A549 (cell line): ENCODE measurements at regions not wholly inside any gene's neighbourhood (a gene's known extent, or its start where the extent isn't known, plus 50 kb on each side); places are given as distances from the start of the nearest gene placed in this dataset.

ENCODE experiments used
- CTCF ChIP-seq: fragments of >200 bp; sonication (Bioruptor Twin); formaldehyde crosslinking; IDR thresholded peaks from 3 replicates; pipeline ENCODE4 v1.5.1; 2016
- ESRRA ChIP-seq: fragments of 150-350 bp; IDR thresholded peaks from 2 replicates; pipeline ENCODE4 v1.6.1; 2014; ENCODE audit warnings: mild to moderate bottlenecking, low read length, borderline replicate concordance
- HOXA7 ChIP-seq: fragments of 250-450 bp; sonication (Bioruptor Pico); IDR thresholded peaks from 2 replicates; pipeline ENCODE4 v1.5.0; 2020; ENCODE audit warnings: mild to moderate bottlenecking, moderate library complexity
- PHF8 ChIP-seq: fragments of 200-600 bp; sonication (generic); IDR thresholded peaks from 2 replicates; pipeline ENCODE4 v1.6.1; 2016; ENCODE audit warnings: low read depth, mild to moderate bottlenecking, antibody characterized with exemption, moderate library complexity, borderline replicate concordance
- POLR2A ChIP-seq: IDR thresholded peaks from 2 replicates; pipeline ENCODE4 v1.6.1; 2012; ENCODE audit warnings: mild to moderate bottlenecking, low read length
- RAD21 ChIP-seq, 2 experiments: fragments of >200 bp in 1 of 2; sonication (Bioruptor Twin) in 1 of 2; formaldehyde crosslinking in 1 of 2; IDR thresholded peaks in 1 of 2; conservative IDR thresholded peaks in 1 of 2; 2 replicates in 1 of 2; 3 replicates in 1 of 2; pipeline ENCODE4 v1.6.1; 2012 to 2018; ENCODE audit warnings: inconsistent platforms in 1 of 2

GRCh38 chr5:99000876-99001275, 72.1 kb upstream of the CHD1 start:
- TF ChIP-seq HOXA7 (CRISPR knock-in tag): no peak
- TF ChIP-seq RAD21 (conservative IDR thresholded peaks at IDR 0.05 in 1 of 2, IDR thresholded peaks at IDR 0.05 in 1 of 2): no peak
- TF ChIP-seq POLR2A: no peak
- TF ChIP-seq CTCF: no peak
- TF ChIP-seq PHF8: no peak
- TF ChIP-seq ESRRA: no peak
